Stimulated activated naive CD8-positive, alpha-beta T cell treated with anti-CD3 and anti-CD28 coated beads, Interleukin-15, Interleukin-2, amounts not matched to agents 100 ng/mL and 50 ng/mL, for 24 hours (primary cell): ENCODE measurements at regions not wholly inside any gene's neighbourhood (a gene's known extent, or its start where the extent isn't known, plus 50 kb on each side); places are given as distances from the start of the nearest gene placed in this dataset.

ENCODE experiments used
- H3K27ac Mint-ChIP-seq: one replicate; pipeline ENCODE4 v1.8.0; 2021; ENCODE audit warnings: mild to moderate bottlenecking, mixed read lengths
- H3K27me3 Mint-ChIP-seq: one replicate; pipeline ENCODE4 v1.8.0; 2021; ENCODE audit warnings: mixed read lengths
- H3K36me3 Mint-ChIP-seq: one replicate; pipeline ENCODE4 v1.8.0; 2021; ENCODE audit warnings: low read depth, mixed read lengths
- H3K4me1 Mint-ChIP-seq: one replicate; pipeline ENCODE4 v1.8.0; 2021; ENCODE audit warnings: low read depth, mixed read lengths
- H3K4me3 Mint-ChIP-seq: one replicate; pipeline ENCODE4 v1.8.0; 2021; ENCODE audit warnings: mild to moderate bottlenecking, mixed read lengths
- H3K9me3 Mint-ChIP-seq: one replicate; pipeline ENCODE4 v1.8.0; 2021; ENCODE audit warnings: mixed read lengths

DNA sequence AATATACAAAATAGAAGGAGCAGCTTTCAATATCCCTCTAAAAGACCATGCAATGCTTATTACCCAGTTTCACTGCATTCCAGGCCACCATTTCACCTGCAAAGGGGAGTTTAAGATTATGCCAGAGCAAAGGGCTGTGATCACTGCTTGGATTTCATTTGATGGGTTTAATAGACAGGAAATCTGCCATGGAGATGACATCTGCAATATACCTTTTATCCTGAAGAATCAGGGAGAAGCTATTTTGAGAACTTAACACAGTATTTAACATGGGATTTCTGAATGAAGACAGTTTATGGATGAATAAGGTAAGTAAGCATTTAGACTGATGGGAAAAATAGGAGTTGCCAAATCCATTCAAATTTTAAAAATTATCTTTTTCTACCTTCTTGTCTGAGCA, 303.0 kb upstream of the SLC8A1 start:
- H3K27me3 Mint-ChIP-seq = no peaks in the 10 kb centered on the region
- H3K36me3 Mint-ChIP-seq = no peaks in the 10 kb centered on the region
- no peak overlapping the region for H3K4me3 Mint-ChIP-seq

GRCh38 chr2:40758401-40759155, 306.7 kb upstream of the SLC8A1 start:
- Mint-ChIP-seq H3K4me3 (no peak overlapping the region), H3K36me3 (no peaks in the 10 kb centered on the region), H3K9me3 (no peaks in the 10 kb centered on the region), H3K27ac (no peak overlapping the region), H3K27me3 (no peaks in the 10 kb centered on the region), H3K4me1 (no peaks in the 10 kb centered on the region)

More for the DNA sequence above, 303.0 kb upstream of the SLC8A1 start:
- H3K27ac Mint-ChIP-seq = no peak overlapping the region
- H3K4me1 Mint-ChIP-seq = no peaks in the 10 kb centered on the region
- no peaks in the 10 kb centered on the region for H3K9me3 Mint-ChIP-seq

GRCh38 chr2:40760071-40760666, 308.3 kb upstream of the SLC8A1 start:
- Mint-ChIP-seq H3K4me3 (no peak overlapping the region), H3K36me3 (no peaks in the 10 kb centered on the region), H3K4me1 (no peaks in the 10 kb centered on the region)

DNA sequence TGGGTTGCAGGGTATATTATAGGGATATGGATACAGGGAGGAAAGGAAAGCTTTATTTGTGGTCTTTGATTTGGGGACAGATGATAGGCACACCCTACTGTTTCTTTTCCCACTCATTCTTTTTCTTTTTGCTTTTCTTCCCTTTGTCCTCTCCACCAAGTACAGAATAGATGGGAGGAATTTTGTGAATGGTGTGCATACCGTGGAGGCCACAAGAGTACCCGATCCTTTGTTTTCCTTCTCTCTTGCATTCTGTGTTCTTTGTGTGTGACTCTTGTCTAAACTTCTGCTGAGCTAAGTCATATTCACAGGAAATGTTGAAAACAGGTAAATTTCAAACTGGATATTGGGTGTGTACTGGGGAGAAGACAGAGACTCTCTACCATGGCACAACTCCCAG, 321.4 kb upstream of the SLC8A1 start:
- H3K27me3 Mint-ChIP-seq = no peaks in the 10 kb centered on the region
- no peak overlapping the region for H3K4me3 Mint-ChIP-seq
- H3K27ac Mint-ChIP-seq = no peak overlapping the region
- H3K36me3 Mint-ChIP-seq = no peaks in the 10 kb centered on the region
- H3K4me1 Mint-ChIP-seq = no peaks in the 10 kb centered on the region
- no peaks in the 10 kb centered on the region for H3K9me3 Mint-ChIP-seq

More at GRCh38 chr2:40760071-40760666, 308.3 kb upstream of the SLC8A1 start:
- H3K9me3 Mint-ChIP-seq = no peaks in the 10 kb centered on the region
- no peak overlapping the region for H3K27ac Mint-ChIP-seq
- no peaks in the 10 kb centered on the region for H3K27me3 Mint-ChIP-seq

- Mint-ChIP-seq H3K4me3 (no peak overlapping the region), H3K27me3 (no peaks in the 10 kb centered on the region), H3K4me1 (no peaks in the 10 kb centered on the region), H3K27ac (no peak overlapping the region), H3K9me3 (peaks cover 14% of the 10 kb centered on the region), H3K36me3 (no peaks in the 10 kb centered on the region)
Measured at GRCh38 chr2:40783704-40784103, 331.8 kb upstream of the SLC8A1 start.

- H3K4me1 Mint-ChIP-seq = no peaks in the 10 kb centered on the region
Measured at GRCh38 chr2:40786636-40787035, 334.7 kb upstream of the SLC8A1 start.

GRCh38 chr2:40797120-40797519, 345.2 kb upstream of the SLC8A1 start:
- Mint-ChIP-seq H3K36me3 (no peaks in the 10 kb centered on the region), H3K9me3 (no peaks in the 10 kb centered on the region), H3K4me1 (no peaks in the 10 kb centered on the region), H3K27ac (no peak overlapping the region), H3K27me3 (no peaks in the 10 kb centered on the region), H3K4me3 (no peak overlapping the region)

More at GRCh38 chr2:40786636-40787035, 334.7 kb upstream of the SLC8A1 start:
- Mint-ChIP-seq H3K36me3 (no peaks in the 10 kb centered on the region), H3K27ac (no peak overlapping the region), H3K4me3 (no peak overlapping the region), H3K9me3 (peaks cover 9% of the 10 kb centered on the region), H3K27me3 (no peaks in the 10 kb centered on the region)

DNA sequence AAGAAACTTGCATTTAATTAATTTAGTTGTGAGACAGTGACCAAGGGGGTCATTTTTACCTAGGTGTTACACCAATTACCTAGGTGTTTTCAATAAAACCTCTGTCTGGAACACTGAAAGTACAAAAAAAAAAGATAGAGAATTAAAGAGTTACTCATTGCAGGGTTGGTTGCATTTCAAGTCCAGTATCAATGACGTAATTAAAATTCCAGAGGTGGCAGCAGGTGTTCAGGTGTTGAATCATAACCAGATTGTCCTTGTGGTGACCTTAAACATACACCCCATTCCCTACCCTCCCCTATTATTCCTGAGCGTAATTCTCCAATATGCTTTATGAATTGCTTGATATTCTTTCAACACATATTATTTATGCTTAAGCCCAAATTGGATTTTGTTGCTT, 352.0 kb upstream of the SLC8A1 start:
- H3K27me3 Mint-ChIP-seq = no peaks in the 10 kb centered on the region
- no peaks in the 10 kb centered on the region for H3K36me3 Mint-ChIP-seq
- H3K27ac Mint-ChIP-seq = no peak overlapping the region
- H3K4me1 Mint-ChIP-seq = no peaks in the 10 kb centered on the region
- H3K4me3 Mint-ChIP-seq = no peak overlapping the region
- H3K9me3 Mint-ChIP-seq = no peaks in the 10 kb centered on the region

DNA sequence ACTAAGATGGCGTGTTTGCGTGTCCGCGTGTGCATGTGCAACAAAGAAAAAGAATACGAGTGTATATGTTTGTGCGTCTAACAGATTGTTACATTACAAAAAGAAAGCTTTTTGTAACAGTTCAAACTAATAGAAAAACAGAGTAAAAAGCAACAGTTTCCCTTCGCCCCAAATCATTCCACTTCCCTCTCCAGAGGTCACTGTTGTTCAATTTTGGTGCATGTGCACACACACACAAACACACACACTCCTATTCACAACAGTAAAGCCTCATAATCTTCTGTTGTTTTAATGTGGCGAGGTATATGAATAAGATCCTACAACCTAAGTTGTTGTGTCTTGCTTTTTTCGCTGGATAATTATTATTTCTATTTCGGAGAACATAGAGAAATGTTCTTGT, 357.3 kb upstream of the SLC8A1 start:
- Mint-ChIP-seq H3K27ac (no peak overlapping the region), H3K27me3 (no peaks in the 10 kb centered on the region), H3K4me3 (no peak overlapping the region), H3K4me1 (no peaks in the 10 kb centered on the region), H3K36me3 (no peaks in the 10 kb centered on the region), H3K9me3 (no peaks in the 10 kb centered on the region)

GRCh38 chr2:40814616-40815015, 362.7 kb upstream of the SLC8A1 start:
- no peaks in the 10 kb centered on the region for H3K4me1 Mint-ChIP-seq
- H3K27ac Mint-ChIP-seq = no peak overlapping the region
- no peaks in the 10 kb centered on the region for H3K36me3 Mint-ChIP-seq
- H3K9me3 Mint-ChIP-seq = no peaks in the 10 kb centered on the region
- no peak overlapping the region for H3K4me3 Mint-ChIP-seq
- H3K27me3 Mint-ChIP-seq = no peaks in the 10 kb centered on the region

- Mint-ChIP-seq H3K27me3 (no peaks in the 10 kb centered on the region), H3K9me3 (peaks cover 5% of the 10 kb centered on the region), H3K4me3 (no peak overlapping the region), H3K4me1 (no peaks in the 10 kb centered on the region), H3K27ac (no peak overlapping the region), H3K36me3 (no peaks in the 10 kb centered on the region)
Measured at GRCh38 chr2:40820319-40820718, 368.4 kb upstream of the SLC8A1 start.

DNA sequence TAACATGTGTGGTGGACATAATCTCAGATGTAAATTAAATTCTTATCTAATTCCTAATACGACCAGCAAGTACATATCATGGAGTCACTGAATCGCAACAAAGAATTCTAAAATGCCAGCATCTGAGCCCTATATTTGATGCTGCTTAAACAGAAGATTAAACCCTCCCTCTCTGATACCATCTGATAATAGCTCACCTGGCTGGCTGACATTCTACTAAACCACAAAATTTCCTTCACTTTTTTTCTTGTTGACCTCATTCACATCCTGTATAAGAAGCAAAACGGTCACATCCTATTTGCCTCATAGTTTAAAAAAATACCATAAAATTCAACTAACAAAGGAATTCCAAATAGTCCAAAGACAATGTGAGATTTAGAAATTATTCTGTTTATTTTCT, 371.6 kb upstream of the SLC8A1 start:
- no peak overlapping the region for H3K27ac Mint-ChIP-seq
- H3K27me3 Mint-ChIP-seq = no peaks in the 10 kb centered on the region
- no peaks in the 10 kb centered on the region for H3K4me1 Mint-ChIP-seq
- peaks cover 5% of the 10 kb centered on the region for H3K9me3 Mint-ChIP-seq
- no peaks in the 10 kb centered on the region for H3K36me3 Mint-ChIP-seq
- no peak overlapping the region for H3K4me3 Mint-ChIP-seq

- Mint-ChIP-seq H3K36me3 (no peaks in the 10 kb centered on the region), H3K4me1 (no peaks in the 10 kb centered on the region), H3K27ac (no peak overlapping the region), H3K27me3 (no peaks in the 10 kb centered on the region), H3K9me3 (peaks cover 5% of the 10 kb centered on the region), H3K4me3 (no peak overlapping the region)
Measured at GRCh38 chr2:40824278-40824677, 372.4 kb upstream of the SLC8A1 start.

DNA sequence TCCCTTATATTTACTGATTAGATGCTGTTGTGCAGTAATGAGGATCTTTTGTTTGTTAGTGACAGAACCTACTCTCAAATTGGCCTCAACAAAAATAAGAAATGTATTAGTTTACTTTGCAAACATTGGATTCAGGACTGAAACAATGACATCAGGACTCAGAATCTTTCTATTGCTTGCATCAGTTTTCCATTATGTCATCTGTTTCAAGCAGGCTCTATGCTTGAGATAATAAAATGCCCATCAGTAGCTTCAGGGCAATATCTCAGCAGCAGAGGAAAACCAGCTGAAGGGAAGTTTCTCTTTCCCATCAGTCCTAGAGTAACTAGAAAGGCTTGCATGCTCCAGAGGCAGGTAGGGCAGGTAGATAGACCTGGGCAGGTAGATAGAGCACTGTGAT, 375.5 kb upstream of the SLC8A1 start:
- H3K27ac Mint-ChIP-seq = no peak overlapping the region
- no peaks in the 10 kb centered on the region for H3K4me1 Mint-ChIP-seq
- H3K36me3 Mint-ChIP-seq = no peaks in the 10 kb centered on the region
- no peaks in the 10 kb centered on the region for H3K27me3 Mint-ChIP-seq
- no peak overlapping the region for H3K4me3 Mint-ChIP-seq
- no peaks in the 10 kb centered on the region for H3K9me3 Mint-ChIP-seq

DNA sequence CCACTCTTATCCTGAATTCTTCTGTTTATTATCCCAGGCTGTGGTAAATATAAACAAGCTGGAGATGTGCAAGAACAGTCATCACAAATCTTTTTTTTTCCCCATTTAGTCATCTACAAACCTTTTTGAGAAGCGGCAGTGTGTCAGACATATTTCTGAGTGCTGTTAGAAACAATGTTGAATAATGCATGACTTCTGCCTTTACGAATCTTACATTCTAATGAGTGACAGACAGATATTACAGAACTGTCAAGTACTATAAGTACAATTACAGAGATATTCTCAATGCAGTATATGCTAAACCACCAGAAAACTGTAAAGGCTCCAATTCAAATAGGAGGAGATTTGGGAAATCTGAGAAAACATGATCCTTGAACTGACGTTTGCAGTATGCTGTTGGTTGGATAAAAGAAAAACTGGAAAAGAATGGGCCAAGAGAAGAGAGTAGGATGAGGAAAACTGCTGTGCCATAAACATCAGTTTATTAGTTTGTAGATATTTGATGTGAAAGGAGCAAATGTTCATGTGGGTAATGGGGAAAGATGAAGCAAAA, 379.5 kb upstream of the SLC8A1 start:
- Mint-ChIP-seq H3K27ac (no peak overlapping the region), H3K4me1 (no peaks in the 10 kb centered on the region), H3K27me3 (no peaks in the 10 kb centered on the region), H3K4me3 (no peak overlapping the region), H3K9me3 (no peaks in the 10 kb centered on the region), H3K36me3 (no peaks in the 10 kb centered on the region)
